SU-DHL-6 (cell line): ENCODE measurements at regions not wholly inside any gene's neighbourhood (a gene's known extent, or its start where the extent isn't known, plus 50 kb on each side); places are given as distances from the start of the nearest gene placed in this dataset.

Experiments used
- EZH2phosphoT487 ChIP-seq: fragments of 200-600 bp; sonication (generic), shearing (Covaris generic); conservative IDR thresholded peaks from 2 replicates; pipeline ENCODE4 v1.6.1; 2018; ENCODE audit warnings: mild to moderate bottlenecking, antibody characterized with exemption, low read length, moderate library complexity, mixed read lengths
- TF ChIP-seq, protein P1 (sequence below): fragments of 200-600 bp; sonication (generic); IDR thresholded peaks from one replicate; pipeline ENCODE4 v1.5.1; 2017; ENCODE audit warnings: antibody characterized with exemption, mild to moderate bottlenecking, low read length, moderate library complexity; ENCODE audit not compliant: insufficient read depth, poor library complexity, severe bottlenecking

DNA sequence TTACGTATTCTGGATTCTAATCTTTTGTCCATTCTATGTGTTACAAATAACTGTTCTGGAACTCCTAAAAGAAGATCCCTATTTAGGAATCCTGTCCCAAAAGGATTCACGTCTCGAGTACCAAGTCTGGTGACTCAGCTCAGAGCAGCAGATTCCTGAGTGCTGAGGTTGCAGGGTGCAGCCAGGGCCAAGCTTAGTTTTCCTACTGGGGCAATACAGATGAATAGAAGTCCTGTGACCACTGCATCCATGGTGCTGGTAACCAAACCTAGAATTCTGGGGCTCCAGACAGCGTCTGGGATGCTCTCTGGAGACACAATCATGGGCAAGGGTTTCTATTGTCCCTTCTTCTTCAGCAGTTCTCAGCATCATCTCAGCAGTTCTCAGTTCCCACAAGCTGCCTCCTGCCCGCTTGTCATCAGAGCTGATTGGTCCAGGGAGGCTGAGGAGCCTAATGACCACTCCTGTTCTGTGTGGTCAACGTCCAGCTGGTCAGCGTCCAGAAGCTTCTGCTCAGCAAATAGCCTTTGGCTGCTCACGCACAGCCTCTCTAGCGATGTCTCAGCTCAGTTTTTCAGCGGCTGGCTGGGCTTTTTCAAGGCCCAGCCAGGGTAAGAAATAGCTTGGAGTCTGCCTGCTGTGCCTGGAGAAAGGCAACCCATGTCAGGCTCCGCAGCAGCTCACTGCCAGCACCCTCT, 50.4 kb upstream of the C7orf33 start:
- TF ChIP-seq, protein P1, sequence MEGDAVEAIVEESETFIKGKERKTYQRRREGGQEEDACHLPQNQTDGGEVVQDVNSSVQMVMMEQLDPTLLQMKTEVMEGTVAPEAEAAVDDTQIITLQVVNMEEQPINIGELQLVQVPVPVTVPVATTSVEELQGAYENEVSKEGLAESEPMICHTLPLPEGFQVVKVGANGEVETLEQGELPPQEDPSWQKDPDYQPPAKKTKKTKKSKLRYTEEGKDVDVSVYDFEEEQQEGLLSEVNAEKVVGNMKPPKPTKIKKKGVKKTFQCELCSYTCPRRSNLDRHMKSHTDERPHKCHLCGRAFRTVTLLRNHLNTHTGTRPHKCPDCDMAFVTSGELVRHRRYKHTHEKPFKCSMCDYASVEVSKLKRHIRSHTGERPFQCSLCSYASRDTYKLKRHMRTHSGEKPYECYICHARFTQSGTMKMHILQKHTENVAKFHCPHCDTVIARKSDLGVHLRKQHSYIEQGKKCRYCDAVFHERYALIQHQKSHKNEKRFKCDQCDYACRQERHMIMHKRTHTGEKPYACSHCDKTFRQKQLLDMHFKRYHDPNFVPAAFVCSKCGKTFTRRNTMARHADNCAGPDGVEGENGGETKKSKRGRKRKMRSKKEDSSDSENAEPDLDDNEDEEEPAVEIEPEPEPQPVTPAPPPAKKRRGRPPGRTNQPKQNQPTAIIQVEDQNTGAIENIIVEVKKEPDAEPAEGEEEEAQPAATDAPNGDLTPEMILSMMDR: no peak
- TF ChIP-seq EZH2phosphoT487: no peak
